Large intestine (tissue), 3 donors: ENCODE measurements at regions not wholly inside any gene's neighbourhood (a gene's known extent, or its start where the extent isn't known, plus 50 kb on each side); places are given as distances from the start of the nearest gene placed in this dataset.

ENCODE experiments used
- DNase-seq, 2 donors: peaks; one replicate each; pipeline versions ENCODE4 v3.0.0 to v3.0.0-alpha.2; 2013
- H3K27ac ChIP-seq: one replicate; pipeline ENCODE4 v1.5.1; 2013; ENCODE audit warnings: low read length
- H3K27me3 ChIP-seq: 2 replicates; pipeline ENCODE4 v1.6.1; 2013; ENCODE audit warnings: low read length; ENCODE audit not compliant: control insufficient read depth, insufficient read depth
- H3K36me3 ChIP-seq: 2 replicates; pipeline ENCODE4 v1.6.1; 2013; ENCODE audit warnings: low read length; ENCODE audit not compliant: control insufficient read depth, insufficient read depth
- H3K4me1 ChIP-seq: one replicate; pipeline ENCODE4 v1.6.1; 2013; ENCODE audit warnings: low read length; ENCODE audit not compliant: control insufficient read depth, insufficient read depth
- H3K4me3 ChIP-seq: one replicate; pipeline ENCODE4 v1.5.1; 2013; ENCODE audit warnings: low read length
- H3K9me3 ChIP-seq: one replicate; pipeline ENCODE4 v1.6.1; 2013; ENCODE audit warnings: mild to moderate bottlenecking, low read depth, low read length, moderate library complexity; ENCODE audit not compliant: control insufficient read depth
- WGBS: methylation state at CpG from one replicate; pipeline ENCODE4 v1.1.5; 2013; ENCODE audit warnings: low lambda C conversion rate; ENCODE audit not compliant: insufficient coverage; 5-methylcytosine and 5-hydroxymethylcytosine counted together

DNA sequence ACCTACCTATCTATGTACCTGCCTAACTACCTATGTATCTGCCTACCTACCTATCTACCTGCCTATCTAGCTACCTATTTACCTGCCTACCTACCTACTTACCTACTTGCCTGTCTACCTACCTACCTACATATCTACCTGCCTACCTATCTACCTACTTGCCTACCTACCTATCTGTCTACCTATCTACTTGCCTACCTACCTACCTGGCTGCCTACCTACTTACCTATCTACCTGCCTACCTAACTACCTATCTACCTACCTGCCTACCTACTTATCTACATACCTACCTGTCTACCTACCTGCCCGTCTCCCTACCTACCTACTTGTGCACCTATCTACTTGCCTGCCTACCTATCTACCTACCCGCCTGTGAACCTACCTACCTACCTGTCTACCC, 68.7 kb upstream of the NPTX2 start:
- 100% methylated on average over 1 of the region's 2 CpGs for WGBS
- H3K27me3 ChIP-seq = peaks cover 3% of the 10 kb centered on the region
- H3K4me3 ChIP-seq = no peak overlapping the region
- no peak overlapping the region for H3K27ac ChIP-seq
- H3K4me1 ChIP-seq = peaks cover 5% of the 10 kb centered on the region
- no peak for DNase-seq
- H3K36me3 ChIP-seq = no peaks in the 10 kb centered on the region
- peaks cover 8% of the 10 kb centered on the region for H3K9me3 ChIP-seq

DNA sequence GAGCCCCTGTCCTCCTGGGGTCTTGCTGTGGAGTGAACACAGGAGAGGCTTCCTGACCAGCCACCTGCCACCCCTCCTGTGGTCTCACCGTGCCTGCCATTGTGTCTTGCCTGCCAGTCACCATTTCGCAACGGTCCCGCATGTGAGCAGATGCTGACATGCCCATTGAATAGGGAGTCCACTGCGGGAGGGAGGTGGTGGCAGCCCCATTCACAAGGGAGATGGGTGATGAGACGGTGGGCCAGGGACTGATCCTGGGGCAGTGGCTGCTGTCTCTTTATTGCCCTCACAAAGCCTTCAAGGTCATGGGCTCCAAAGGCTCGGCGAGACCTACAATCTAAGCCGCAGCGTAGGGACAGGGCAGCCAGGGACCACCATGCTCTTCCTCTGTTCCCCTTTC, 76.0 kb upstream of the NPTX2 start:
- H3K4me3 ChIP-seq = no peak overlapping the region
- H3K36me3 ChIP-seq = no peaks in the 10 kb centered on the region
- DNase-seq = no peak
- no peak overlapping the region for H3K27ac ChIP-seq
- H3K4me1 ChIP-seq = no peaks in the 10 kb centered on the region
- H3K9me3 ChIP-seq = no peaks in the 10 kb centered on the region
- no CpG with 5 or more reads among the region's 10 CpGs for WGBS
- no peaks in the 10 kb centered on the region for H3K27me3 ChIP-seq

DNA sequence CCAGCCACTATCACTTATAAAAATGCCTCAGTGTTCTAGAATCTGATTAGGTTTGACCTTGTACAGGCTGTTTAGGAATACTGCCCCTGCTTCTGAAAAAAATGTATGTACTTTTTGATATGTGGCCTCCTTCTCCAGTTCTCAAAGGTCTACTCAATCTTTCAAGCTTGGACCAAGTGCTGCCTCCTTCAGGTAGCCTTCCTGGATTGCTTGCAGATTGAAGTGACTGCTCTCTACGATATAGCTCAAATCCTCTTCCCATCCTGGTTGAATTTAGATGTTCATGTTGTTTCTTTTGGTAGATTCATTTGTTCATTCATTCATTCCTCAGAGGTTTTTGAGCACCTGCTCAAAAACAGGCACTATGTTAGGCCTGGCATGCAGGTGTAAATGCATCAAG, 77.2 kb upstream of the NPTX2 start:
- Histone ChIP-seq H3K27ac (no peak overlapping the region), H3K9me3 (no peaks in the 10 kb centered on the region), H3K36me3 (no peaks in the 10 kb centered on the region), H3K4me1 (no peaks in the 10 kb centered on the region), H3K4me3 (no peak overlapping the region), H3K27me3 (no peaks in the 10 kb centered on the region)
- WGBS = no CpG with 5 or more reads among the region's 1 CpG
- no peak for DNase-seq

- H3K4me3 ChIP-seq = no peak overlapping the region
- no peaks in the 10 kb centered on the region for H3K27me3 ChIP-seq
- H3K9me3 ChIP-seq = no peaks in the 10 kb centered on the region
- H3K36me3 ChIP-seq = no peaks in the 10 kb centered on the region
- no peak overlapping the region for H3K27ac ChIP-seq
- no peak for DNase-seq
- no peaks in the 10 kb centered on the region for H3K4me1 ChIP-seq
Observed at GRCh38 chr7:98536803-98537202, 80.3 kb upstream of the NPTX2 start.

DNA sequence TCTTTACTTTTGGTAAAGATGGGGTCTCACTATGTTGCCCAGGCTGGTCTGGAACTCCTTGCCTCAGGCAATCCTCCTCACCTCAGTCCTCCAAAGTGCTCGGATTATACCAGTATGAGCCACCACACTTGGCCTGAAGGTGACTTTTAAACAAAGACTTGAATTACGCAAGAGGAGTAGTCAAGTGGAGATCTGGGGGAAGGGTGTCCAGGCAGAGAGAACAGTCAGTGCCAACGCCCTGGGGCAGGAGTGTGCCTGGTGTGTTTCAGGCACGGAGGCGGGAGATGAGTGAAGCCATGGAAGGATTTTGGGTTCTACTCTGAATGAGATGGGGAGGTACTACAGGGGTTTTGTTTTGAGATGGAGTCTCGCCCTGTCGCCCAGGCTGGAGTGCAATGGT, 82.6 kb upstream of the NPTX2 start:
- Histone ChIP-seq H3K36me3 (no peaks in the 10 kb centered on the region), H3K4me3 (no peak overlapping the region), H3K4me1 (no peaks in the 10 kb centered on the region), H3K9me3 (no peaks in the 10 kb centered on the region), H3K27me3 (no peaks in the 10 kb centered on the region), H3K27ac (no peak overlapping the region)
- no peak for DNase-seq
- no CpG with 5 or more reads among the region's 7 CpGs for WGBS

- Histone ChIP-seq H3K27ac (no peak overlapping the region), H3K9me3 (no peaks in the 10 kb centered on the region), H3K36me3 (no peaks in the 10 kb centered on the region), H3K4me1 (no peaks in the 10 kb centered on the region), H3K27me3 (no peaks in the 10 kb centered on the region), H3K4me3 (no peak overlapping the region)
- DNase-seq = no peak
- WGBS = no CpG with 5 or more reads among the region's 3 CpGs
Observed at GRCh38 chr7:98531717-98532116, 85.4 kb upstream of the NPTX2 start.

GRCh38 chr7:98528079-98528478, 89.0 kb upstream of the NPTX2 start:
- Histone ChIP-seq H3K27ac (no peak overlapping the region), H3K4me1 (no peaks in the 10 kb centered on the region), H3K9me3 (no peaks in the 10 kb centered on the region), H3K4me3 (no peak overlapping the region), H3K36me3 (no peaks in the 10 kb centered on the region), H3K27me3 (no peaks in the 10 kb centered on the region)
- no peak for DNase-seq
- WGBS = no CpG with 5 or more reads among the region's 8 CpGs

DNA sequence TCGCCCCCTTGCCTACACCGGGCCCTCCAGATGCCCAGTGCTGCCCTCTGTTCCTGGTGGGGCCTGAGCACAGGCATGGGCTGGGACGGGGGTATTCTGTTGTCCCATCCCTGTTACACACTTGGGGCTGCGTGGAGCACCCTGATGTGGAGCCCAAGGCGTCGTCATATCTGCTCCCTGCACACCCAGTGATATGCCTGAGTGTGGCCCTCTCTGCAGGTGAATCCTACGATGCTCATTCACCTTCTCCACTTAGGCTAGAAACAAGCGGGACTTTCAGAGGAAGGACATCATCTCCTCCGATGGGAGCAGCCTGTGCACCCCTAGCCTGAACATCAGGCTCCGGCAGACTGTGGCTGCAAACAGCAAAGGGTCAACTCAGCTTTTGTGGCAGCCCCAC, 91.0 kb upstream of the NPTX2 start:
- no peak overlapping the region for H3K27ac ChIP-seq
- H3K27me3 ChIP-seq = no peaks in the 10 kb centered on the region
- no peaks in the 10 kb centered on the region for H3K4me1 ChIP-seq
- no peak for DNase-seq
- peaks cover 5% of the 10 kb centered on the region for H3K9me3 ChIP-seq
- WGBS = no CpG with 5 or more reads among the region's 10 CpGs
- H3K36me3 ChIP-seq = no peaks in the 10 kb centered on the region
- no peak overlapping the region for H3K4me3 ChIP-seq

DNA sequence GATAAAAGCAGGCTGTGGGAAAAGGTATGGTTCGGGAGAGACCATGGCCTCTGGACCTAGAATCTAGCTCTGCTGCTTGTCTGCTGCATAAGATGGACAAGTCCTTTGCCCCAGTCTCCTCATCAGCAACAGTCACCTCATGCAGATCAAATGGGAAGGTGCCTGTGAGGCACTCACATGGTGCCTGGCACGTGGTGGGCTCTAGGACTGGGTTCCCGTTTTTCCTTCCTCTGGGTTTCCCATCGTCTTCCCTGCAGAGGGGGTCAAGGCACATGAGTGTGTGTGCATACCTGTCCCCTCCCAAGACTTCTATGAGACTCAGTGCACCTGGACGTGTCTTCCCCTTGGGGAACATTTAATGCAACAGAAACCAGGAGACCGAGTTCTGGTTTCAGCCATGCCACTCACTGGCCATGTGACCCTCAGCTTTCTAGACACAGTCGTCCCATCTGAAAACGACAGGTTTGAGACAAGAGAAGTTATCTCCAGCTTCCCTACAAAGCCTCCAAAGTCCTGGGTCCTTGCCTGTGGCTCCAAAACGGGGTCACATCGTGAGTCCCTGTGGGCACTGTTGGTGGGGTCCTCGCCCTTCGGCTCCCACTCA, 95.9 kb upstream of the NPTX2 start:
- no peak overlapping the region for H3K4me3 ChIP-seq

GRCh38 chr7:98520356-98520951, 96.6 kb upstream of the NPTX2 start:
- DNase-seq = no peak
- WGBS = no CpG with 5 or more reads among the region's 10 CpGs

More for the DNA sequence above, 95.9 kb upstream of the NPTX2 start:
- H3K9me3 ChIP-seq = peaks cover 5% of the 10 kb centered on the region
- no peaks in the 10 kb centered on the region for H3K36me3 ChIP-seq
- DNase-seq = no peak
- H3K27ac ChIP-seq = no peak overlapping the region
- no peaks in the 10 kb centered on the region for H3K4me1 ChIP-seq
- H3K27me3 ChIP-seq = no peaks in the 10 kb centered on the region
- WGBS = 100% methylated on average over 1 of the region's 12 CpGs

More at GRCh38 chr7:98520356-98520951, 96.6 kb upstream of the NPTX2 start:
- H3K27ac ChIP-seq = no peak overlapping the region
- H3K36me3 ChIP-seq = no peaks in the 10 kb centered on the region
- H3K27me3 ChIP-seq = no peaks in the 10 kb centered on the region
- H3K4me3 ChIP-seq = no peak overlapping the region
- H3K4me1 ChIP-seq = no peaks in the 10 kb centered on the region
- H3K9me3 ChIP-seq = peaks cover 5% of the 10 kb centered on the region
